HG03571 (cell line): ENCODE measurements at regions not wholly inside any gene's neighbourhood (a gene's known extent, or its start where the extent isn't known, plus 50 kb on each side); places are given as distances from the start of the nearest gene placed in this dataset.

Source experiments
- ATAC-seq: cut with Tn5 transposase; IDR thresholded peaks from one replicate; pipeline ENCODE4 v1.9.1; 2021; ENCODE audit not compliant: unreplicated experiment

DNA sequence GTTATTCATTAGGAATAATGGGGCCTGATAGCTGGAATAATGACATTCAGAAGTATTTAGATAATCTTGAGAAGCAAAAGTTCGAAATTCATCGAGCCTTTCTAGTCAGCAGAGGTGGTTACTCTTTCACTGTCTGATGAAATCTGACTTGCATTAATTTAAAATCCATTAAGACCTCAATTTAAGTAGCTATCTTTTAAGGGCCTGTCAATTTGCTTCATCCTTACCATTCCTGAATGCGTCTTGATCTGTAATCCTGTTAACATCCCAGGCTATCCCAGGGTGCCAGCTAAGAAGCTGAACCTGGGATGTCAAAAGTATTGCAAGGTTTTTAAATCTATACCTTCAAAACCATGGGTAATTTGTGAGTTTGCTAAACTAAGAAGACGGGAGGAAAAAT is 1491.0 kb upstream of the MIR17HG start:
- ATAC-seq, result no peak

DNA sequence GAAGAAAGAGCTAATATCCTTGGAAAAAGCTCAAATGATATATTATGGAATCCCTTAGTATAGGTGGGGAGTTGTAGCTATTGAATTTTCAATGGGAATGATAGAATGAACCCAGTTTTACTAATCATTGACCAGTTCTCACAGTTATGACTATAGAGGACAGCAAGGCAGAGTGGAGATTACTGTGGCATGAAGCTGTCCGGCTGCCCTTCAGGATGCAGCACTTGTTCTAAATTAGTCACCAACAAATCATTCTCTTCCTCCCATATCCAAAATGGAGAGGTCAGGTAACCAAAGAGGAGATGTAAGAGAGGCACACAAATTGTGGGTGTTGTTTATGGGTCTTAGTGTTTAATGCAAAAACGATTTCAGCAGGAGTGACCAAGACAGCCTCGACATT is 1490.0 kb upstream of the MIR17HG start:
- ATAC-seq, result no peak

DNA sequence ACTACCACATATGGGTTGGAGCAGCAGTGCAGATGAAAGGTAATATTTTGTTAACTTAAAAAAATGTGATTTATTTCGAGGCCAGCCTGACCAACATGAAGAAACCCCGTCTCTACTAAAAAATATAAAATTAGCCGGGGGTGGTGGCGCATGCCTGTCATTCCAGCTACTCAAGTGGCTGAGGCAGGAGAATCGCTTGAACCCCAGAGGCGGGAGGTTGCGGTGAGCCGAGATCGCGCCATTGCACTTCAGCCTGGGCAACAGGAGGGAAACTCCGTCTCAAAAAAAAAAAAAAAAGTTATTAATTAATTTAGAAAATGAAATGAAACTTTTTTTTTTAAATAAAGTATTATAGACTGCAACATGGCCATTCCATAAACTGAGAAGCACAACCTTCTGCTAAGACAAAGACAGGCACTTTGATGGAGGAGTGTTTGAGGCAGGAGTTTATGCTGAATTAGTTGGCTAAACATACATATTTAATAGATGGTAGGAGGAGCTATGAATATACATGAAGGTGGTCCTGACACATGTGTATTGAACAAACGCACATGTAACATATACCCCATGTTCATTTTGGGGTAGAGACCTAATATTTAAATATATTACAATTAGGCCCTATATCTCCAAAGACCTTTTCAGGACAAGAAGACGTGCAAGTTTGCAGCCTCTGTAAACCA is 1485.3 kb upstream of the MIR17HG start:
- no peak for ATAC-seq

DNA sequence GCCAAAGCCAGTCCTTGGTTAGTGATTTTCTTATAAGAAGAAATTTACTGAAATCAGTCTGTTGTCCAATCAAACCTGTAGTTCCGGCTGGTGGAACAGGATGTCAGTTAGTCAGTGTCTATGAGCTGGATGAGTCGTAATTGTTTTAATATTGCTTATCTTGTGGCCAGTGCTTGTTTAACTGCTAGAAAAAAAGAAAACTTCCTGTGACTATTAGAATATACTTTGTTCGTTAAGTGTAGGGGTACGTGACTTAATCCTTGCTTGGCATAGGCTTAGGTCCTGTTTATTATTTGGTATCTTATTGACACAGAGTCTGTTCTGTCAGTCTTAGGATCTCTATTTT is 1484.8 kb upstream of the MIR17HG start:
- no peak for ATAC-seq

DNA sequence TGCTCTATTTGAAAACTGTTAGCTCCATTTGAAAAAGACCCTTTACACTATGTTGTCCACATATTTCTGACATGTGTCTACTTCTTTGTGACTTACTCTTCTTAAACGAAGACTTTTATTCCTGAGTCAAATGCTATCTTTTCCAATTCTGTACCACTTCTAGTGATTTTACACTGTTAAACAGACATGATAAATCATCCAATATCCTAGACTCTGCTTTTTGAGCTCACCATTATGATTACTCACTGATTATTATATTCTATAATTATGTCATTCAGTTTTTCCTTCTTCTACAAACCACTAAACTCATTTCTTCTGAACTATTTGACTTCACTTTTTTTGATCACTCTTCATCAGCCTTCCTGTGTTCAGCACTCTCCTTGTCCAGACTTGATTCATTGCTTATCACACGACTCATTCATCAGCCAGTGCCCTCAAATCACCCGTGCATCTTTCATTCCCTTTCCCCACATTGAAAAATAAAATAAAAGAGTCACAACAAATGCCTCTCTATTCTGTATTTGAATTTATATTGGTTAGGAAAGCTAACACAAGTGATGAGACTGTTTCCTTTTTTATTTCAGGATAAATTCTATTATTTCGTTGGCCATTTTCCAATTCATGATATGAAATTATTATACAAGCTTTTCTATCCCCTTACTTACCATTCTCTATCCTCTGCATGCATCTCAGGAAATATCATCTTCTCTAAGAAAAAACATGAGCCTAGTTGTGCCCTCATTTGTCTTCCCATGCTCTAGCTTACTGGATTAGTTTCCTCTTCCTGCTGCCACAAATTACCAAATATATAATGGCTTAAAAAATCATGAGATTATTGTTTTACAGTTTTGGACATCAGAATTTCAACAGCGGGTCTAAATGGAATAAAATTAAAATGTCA is 1482.1 kb upstream of the MIR17HG start:
- no peak for ATAC-seq

DNA sequence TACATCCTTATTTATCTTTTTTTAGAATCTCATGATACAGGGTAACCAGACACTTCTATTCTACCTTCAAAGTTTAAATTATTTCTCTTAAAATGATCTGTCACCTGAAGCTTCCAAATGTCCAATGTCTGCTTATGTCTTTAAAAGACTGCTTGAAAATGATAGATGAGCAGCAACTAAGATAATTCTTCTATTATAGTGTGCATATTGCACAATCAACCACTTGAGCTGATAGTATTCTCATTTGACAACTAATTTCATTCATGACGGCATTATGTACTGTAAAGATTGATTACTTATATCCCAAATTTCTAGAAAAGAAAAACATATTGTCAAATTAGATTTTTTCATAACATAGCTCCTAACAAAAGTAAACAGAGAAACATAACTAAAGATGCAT is 1478.2 kb upstream of the MIR17HG start:
- no peak for ATAC-seq

DNA sequence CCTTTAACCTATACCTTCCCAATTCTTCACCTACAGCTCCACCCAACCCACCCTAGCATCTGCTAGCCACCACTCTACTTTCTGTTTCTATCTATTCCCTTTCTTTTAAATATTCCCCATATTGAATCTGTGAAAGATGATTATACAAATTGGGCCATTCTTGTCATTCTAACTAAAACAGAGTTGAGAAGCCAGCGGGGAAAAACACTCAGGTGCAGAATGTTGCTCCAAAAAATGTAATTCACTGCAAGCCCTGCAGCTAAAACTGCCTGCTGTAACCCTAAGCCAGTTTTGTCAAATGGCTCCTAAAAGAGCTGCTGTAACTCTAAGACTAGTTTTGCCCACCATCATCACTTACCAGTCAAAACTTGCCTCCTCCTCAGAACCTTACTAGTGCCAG is 1468.6 kb upstream of the MIR17HG start:
- ATAC-seq, result no peak

DNA sequence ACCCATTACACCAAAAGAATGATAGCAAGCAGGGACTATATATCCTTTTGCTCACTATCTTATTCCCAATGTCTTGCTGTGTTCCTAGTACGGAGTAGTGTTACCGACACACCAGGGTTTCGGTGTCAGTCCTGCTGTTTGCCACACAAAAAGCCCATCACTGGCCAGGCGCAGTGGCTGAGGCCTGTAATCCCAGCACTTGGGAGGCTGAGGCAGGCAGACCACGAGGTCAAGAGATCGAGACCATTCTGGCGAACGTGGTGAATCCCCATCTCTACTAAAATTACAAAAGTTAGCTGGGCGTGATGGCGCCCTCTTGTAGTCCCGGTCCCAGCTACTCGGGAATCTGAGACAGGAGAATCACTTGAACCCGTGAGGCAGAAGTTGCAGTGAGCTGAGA is 1467.3 kb upstream of the MIR17HG start:
- ATAC-seq, result no peak

DNA sequence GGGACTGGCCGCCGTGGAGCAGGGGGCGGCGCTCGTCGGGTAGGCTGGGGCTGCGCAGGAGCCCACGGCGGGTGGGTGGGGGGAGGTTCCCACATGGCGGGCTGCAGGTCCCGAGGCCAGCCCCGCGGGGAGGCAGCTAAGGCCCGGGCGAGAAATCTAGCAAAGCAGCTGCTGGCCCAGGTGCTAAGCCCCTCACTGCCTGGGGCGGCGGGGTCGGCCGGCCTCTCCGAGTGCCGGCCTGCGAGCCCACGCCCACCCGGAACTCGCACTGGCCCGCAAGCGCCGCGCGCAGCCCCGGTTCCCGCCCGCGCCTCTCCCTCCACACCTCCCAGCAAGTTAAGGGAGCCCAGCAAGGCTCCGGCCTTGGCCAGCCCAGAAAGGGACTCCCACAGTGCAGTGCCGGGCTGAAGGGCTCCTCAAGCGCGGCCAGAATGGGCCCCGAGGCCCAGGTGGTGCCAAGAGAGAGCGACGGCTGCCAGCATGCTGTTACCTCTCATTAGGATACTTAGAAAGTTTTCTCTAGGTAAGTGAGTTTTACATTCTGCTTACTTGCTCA is 1463.5 kb upstream of the MIR17HG start:
- no peak for ATAC-seq

DNA sequence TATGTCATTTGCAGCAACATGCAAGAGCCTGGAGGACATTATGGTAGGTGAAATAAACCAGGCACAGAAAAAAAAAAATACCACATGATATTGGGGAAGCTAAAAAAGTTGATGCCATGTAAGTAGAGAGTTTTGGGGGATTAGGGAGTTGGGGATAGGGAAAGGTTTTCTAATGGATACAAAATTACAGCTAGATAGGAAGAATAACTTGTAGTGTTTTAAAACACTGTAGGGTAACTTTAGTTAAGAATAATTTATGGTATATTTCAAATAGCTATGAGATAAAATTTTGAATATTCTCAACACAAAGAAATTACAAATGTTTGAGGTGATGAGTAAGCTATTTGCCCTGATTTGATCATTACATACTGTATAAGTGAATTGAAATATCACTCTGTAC is 1456.7 kb upstream of the MIR17HG start:
- ATAC-seq, result no peak

DNA sequence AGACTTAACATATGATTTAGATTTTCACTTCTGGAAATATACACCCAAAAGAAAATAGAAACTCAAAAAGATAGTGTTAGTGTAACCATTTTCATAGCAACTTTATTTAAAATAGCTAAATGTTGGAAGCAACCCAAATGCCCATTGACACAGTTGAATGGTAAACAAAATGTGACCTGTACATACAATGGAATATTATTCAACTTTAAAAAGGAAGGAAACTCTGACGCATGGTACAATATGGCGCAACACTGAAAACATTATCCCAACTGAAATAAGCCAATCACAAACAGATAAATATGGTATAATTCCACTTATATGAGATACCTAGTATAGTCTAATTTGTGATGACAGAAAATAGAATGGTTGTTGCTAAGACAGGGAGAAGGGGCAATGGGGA is 1456.1 kb upstream of the MIR17HG start:
- no peak for ATAC-seq

DNA sequence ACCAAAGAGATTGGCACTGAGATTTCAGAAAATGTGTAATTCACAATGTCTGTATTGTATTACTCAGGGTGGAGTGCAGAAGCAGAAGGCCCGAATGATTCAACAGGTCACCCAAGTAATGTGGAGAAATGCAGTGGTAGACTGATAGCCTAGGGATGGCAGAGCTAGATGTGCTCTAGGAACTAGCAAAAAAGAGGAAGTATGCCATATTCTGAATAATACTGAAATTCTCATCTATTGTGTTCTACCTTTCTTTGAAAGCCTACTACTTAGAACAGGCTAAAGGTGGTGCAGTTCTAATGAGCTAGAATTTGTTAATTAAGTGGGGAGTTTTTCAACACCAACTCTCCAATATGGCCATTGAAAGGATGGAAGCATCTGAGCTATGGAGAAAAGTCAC is 1449.8 kb upstream of the MIR17HG start:
- ATAC-seq, result no peak

DNA sequence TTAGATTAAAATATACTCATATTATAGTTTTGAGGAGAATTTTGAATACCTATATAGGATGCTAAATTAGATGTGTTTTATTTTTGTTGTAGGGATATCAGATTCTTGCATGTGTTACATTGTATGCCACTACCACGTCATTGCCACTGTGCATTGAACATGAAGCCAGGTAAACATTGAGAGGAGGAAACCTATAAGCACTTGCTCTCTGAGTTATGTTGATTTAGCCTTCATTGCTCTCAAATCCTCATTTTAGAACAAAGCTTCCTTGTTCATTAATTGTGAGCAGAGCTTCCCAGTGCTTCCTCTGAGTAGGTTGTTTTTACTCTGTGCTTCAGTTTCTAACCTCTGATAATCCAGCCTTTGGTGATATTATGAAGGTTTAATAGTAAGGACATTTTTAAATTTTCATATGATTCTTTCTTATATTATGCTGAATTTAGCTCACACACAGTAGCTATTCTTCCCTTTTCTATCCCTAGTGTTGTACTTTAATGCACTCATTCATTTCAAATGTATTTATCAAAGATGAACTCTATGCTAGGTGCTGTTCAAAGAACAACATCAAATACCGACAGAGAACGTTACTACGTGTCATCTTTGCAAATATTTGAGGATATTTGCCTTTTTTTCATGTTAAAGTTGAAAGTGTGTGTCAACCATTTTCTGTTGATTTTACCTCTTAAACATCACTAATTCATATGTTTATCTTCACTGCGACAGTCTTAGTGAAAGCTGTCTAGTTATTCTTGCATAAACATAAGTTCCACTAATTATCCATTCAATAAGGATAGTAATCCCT is 1448.0 kb upstream of the MIR17HG start:
- no peak for ATAC-seq

DNA sequence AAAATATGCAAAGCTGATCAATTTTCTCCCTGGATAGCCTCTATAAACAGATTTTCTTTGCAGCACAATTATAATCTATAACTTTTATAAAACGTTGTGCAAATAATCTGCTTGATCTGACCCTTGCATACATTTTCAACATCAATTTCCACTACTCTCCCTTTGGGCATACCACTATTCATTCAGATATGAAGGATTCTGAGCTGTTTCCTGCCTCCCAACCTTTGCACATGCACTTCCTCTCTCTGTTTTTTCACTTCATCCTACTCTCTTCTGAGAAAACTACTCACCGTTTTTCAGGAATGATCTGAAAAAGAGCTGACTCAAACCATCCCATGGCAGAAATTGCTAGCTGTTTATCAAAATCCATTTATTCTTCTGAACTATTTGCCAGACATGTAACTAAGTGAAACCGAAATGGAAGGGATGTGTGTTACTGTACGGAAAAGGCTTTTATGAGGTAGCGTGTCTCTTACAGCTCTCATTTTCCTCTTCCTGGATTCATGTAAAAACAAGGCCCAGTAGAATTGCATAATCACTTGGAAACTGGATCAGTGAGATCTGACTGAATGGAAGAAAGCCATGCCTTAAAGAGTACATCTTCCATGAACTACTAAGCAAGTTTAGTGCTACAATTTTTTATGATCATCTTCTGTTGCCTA is 1447.3 kb upstream of the MIR17HG start:
- ATAC-seq, result no peak

DNA sequence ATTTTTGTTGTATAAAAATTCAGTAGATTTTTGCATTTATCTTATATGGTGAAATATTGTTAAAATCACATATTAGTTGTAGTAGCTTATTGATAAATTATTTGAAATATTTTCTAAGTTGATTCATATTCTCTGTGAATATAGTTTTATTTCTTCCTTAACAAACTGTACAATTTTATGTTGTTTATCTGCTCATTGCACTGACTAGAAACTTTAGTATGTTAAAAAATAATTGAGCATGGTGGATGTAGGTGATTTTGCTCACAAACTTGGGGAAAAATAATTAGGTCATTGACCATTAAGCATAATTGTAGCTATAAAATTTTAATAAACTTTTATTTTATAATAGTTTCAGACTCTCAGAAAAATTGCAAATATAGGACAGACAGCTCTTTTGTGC is 1445.3 kb upstream of the MIR17HG start:
- no peak for ATAC-seq

DNA sequence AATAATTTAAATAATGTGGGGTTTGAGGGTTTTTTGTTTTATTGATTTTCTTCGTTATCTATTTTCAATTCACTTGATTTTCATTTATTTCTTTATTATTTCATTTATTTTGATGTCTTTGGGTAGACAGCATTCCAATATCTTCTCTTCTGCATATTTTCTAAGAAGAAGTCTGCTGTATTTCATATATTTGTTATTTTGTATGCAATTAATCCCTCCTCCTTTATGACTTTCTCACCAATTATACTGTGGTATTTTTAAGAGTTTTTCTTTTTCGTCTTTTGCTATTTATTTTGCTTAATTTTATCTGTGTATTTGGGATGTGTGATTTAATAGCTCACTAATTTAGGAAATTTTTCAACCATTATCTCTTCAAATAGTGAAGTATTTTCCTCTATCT is 1444.4 kb upstream of the MIR17HG start:
- ATAC-seq, result no peak

DNA sequence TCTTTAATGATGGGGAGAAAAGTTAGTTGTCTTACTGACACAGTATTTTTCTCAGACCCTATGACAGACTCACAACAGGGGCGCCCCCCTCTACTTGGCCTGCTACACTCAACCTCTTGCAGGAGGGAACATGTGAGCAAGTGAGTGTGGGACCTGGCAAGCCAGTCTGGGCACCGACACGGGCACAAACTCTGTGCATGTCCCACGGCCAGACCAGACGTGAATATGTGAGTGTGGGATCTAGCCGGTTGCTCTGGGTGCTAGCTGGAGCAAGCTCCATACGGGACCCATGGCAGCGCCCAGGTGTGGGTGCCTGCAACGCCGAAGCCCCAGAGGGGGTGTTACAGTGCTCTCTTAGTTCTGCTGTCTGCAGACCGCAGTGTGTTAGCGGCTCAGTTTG is 1437.3 kb upstream of the MIR17HG start:
- no peak for ATAC-seq

DNA sequence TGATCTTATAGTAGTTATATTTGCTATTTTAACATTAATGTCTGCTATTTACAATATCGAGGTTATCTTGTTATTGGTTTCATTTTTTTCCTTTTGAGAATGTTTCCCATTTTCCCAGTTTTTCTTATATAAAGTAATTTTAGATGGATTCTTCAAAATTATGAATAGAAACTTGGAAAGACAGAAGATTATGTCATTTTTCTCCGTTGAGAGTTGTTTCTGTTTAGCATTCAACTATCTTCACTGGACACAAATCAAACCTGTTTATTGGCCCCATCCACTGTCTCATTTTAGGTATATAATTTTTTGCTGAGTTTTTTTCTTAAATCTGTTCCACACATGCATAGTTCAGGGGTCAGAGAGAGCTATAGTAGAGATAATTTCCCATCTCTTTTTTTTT is 1430.9 kb upstream of the MIR17HG start:
- ATAC-seq, result no peak

DNA sequence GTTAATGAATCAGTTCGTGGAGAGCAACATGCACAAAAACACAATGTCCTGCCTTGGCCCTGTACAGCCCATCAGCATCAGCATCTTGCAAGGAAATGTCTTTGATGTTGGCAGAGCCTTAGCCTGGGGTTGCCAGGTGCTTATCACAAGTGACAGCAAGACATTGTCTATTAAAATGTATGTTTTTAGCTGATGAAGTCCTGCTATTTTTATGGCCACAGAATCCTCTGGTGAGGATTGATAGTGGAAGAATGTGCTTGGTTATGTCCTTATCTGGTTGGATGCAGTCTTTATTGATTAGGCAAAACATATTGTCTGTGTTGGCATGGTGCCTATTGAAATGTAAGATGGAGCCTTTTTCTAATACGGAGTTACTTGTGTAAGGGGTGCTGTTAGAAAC is 1427.0 kb upstream of the MIR17HG start:
- ATAC-seq, result no peak

DNA sequence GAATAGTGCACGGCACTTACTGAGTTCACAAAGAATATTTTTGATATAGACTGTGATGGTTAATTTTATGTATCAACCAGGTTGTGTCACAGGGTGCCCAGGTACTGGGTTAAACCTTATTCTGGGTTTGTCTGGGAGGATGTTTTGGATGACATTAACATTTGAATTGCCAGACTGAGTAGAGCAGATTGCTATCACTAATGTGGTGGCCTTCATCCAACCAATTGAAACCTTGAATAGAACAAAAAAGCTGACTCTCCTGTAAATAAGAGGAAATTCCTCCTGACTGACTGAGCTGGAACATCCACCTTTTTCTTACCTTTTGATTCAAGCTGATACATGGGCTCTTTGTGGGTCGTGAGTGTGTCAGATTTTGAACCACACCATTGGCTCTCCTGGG is 1424.4 kb upstream of the MIR17HG start:
- ATAC-seq, result no peak

DNA sequence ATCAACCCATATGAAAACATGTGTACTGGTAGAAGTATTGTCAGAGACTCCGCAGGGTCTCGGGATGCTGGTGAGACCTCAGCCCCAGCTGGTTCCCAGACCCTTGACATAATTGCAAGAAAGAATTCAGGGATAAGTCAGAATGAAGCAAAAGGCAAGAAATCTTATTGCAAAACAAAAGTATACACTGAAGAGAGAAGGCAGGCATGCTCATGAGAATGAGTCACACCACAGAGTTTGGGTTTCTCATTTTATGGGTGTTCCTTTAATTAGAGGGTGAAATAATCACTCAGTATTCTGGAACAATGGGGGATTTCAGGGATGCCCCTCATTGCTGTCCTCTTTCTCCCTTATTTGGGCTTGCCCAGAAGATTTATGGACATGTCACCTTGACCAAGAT is 1423.8 kb upstream of the MIR17HG start:
- ATAC-seq, result no peak
